Mammary epithelial cell (primary cell): ENCODE measurements at regions not wholly inside any gene's neighbourhood (a gene's known extent, or its start where the extent isn't known, plus 50 kb on each side); places are given as distances from the start of the nearest gene placed in this dataset.

Source experiments
- EZH2 ChIP-seq: IDR thresholded peaks from 2 replicates; pipeline ENCODE4 v1.6.1; 2012; ENCODE audit warnings: low read length, inconsistent platforms, borderline replicate concordance
- TF ChIP-seq, protein P1 (sequence below), 2 donors: IDR thresholded peaks in 1 of 2; conservative IDR thresholded peaks in 1 of 2; 2 replicates each; pipeline ENCODE4 v1.5.1; 2011 to 2012; ENCODE audit warnings: inconsistent platforms in 2 of 2, low read length in 2 of 2, mild to moderate bottlenecking in 2 of 2, control low read depth in 1 of 2, low read depth in 1 of 2; ENCODE audit not compliant: insufficient read depth in 1 of 2; ENCODE audit errors: extremely low read depth in 1 of 2

GRCh38 chr2:147133286-147133908, 711.4 kb upstream of the ACVR2A start:
- TF ChIP-seq, protein P1, sequence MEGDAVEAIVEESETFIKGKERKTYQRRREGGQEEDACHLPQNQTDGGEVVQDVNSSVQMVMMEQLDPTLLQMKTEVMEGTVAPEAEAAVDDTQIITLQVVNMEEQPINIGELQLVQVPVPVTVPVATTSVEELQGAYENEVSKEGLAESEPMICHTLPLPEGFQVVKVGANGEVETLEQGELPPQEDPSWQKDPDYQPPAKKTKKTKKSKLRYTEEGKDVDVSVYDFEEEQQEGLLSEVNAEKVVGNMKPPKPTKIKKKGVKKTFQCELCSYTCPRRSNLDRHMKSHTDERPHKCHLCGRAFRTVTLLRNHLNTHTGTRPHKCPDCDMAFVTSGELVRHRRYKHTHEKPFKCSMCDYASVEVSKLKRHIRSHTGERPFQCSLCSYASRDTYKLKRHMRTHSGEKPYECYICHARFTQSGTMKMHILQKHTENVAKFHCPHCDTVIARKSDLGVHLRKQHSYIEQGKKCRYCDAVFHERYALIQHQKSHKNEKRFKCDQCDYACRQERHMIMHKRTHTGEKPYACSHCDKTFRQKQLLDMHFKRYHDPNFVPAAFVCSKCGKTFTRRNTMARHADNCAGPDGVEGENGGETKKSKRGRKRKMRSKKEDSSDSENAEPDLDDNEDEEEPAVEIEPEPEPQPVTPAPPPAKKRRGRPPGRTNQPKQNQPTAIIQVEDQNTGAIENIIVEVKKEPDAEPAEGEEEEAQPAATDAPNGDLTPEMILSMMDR (conservative IDR thresholded peaks at IDR 0.05 in 1 of 2, IDR thresholded peaks at IDR 0.05 in 1 of 2; ENCODE audit: extremely low read depth in 1 of 2, insufficient read depth in 1 of 2, low read depth in 1 of 2, low read length in 2 of 2) = no peak
- TF ChIP-seq EZH2 = no peak
